Lower lobe of right lung (tissue), 2 donors: ENCODE measurements at regions not wholly inside any gene's neighbourhood (a gene's known extent, or its start where the extent isn't known, plus 50 kb on each side); places are given as distances from the start of the nearest gene placed in this dataset.

Experiments
- ATAC-seq, 2 donors: fragments of 200-7000 bp; cut with Tn5 transposase; one replicate each; pipeline ENCODE4 v1.9.1; 2020 to 2022; ENCODE audit warnings: mild to moderate bottlenecking in 2 of 2, moderate library complexity in 2 of 2
- DNase-seq: peaks from one replicate; pipeline ENCODE4 v3.0.0-alpha.2; 2020
- H3K27ac ChIP-seq: fragments of 200-600 bp; one replicate; pipeline ENCODE4 v1.8.0; 2022
- H3K27me3 ChIP-seq: fragments of 200-600 bp; one replicate; pipeline ENCODE4 v1.8.0; 2022; ENCODE audit warnings: low read depth
- H3K36me3 ChIP-seq: fragments of 200-600 bp; one replicate; pipeline ENCODE4 v1.8.0; 2022; ENCODE audit warnings: mild to moderate bottlenecking
- H3K4me1 ChIP-seq: fragments of 200-600 bp; one replicate; pipeline ENCODE4 v1.8.0; 2022
- H3K4me3 ChIP-seq: fragments of 200-600 bp; one replicate; pipeline ENCODE4 v1.8.0; 2022; ENCODE audit warnings: mild to moderate bottlenecking
- H3K9me3 ChIP-seq: fragments of 200-600 bp; one replicate; pipeline ENCODE4 v1.8.0; 2022
- CTCF ChIP-seq: fragments of 200-600 bp; IDR thresholded peaks from one replicate; pipeline ENCODE4 v1.8.0; 2022; ENCODE audit warnings: antibody characterized with exemption, mild to moderate bottlenecking
- intact Hi-C: fragments of 100-400 bp; cut with DNase I; formaldehyde crosslinking; loops from one replicate; pipeline ENCODE4 v1.11.0; 2022
- donor health status: DM: no; HTN: yes; CAD: no; lungs with severe emphysema.

- ATAC-seq (no peak), DNase-seq (no peak)
- Histone ChIP-seq H3K27ac (no peak overlapping the region), H3K4me1 (no peaks in the 10 kb centered on the region), H3K36me3 (no peaks in the 10 kb centered on the region), H3K9me3 (peaks cover 22% of the 10 kb centered on the region), H3K27me3 (no peaks in the 10 kb centered on the region), H3K4me3 (no peak overlapping the region)
- intact Hi-C loops, result no loop called here
- TF ChIP-seq CTCF, result no peak
Measured at GRCh38 chr21:14797543-14797942, 251.4 kb upstream of the SAMSN1 start.

- Histone ChIP-seq H3K27me3 (no peaks in the 10 kb centered on the region), H3K4me1 (no peaks in the 10 kb centered on the region), H3K4me3 (no peak overlapping the region), H3K36me3 (no peaks in the 10 kb centered on the region), H3K9me3 (no peaks in the 10 kb centered on the region), H3K27ac (no peak overlapping the region)
- intact Hi-C loops, result no loop called here
- ATAC-seq (no peak), DNase-seq (no peak)
- no peak for TF ChIP-seq CTCF
Measured at GRCh38 chr21:14787312-14787711, 241.2 kb upstream of the SAMSN1 start.

- Histone ChIP-seq H3K9me3 (no peaks in the 10 kb centered on the region), H3K4me3 (no peak overlapping the region), H3K36me3 (no peaks in the 10 kb centered on the region), H3K4me1 (no peaks in the 10 kb centered on the region), H3K27ac (no peak overlapping the region), H3K27me3 (no peaks in the 10 kb centered on the region)
- intact Hi-C loops, result no loop called here
- no peak for TF ChIP-seq CTCF
- ATAC-seq (no peak), DNase-seq (no peak)
Measured at GRCh38 chr21:14785679-14786078, 239.6 kb upstream of the SAMSN1 start.

GRCh38 chr21:14773777-14774345, 227.7 kb upstream of the SAMSN1 start:
- no peaks in the 10 kb centered on the region for H3K9me3 ChIP-seq
- no peaks in the 10 kb centered on the region for H3K36me3 ChIP-seq
- H3K4me3 ChIP-seq, result no peak overlapping the region
- peak; percentile 59 to 66 for ATAC-seq
- H3K4me1 ChIP-seq, result no peaks in the 10 kb centered on the region
- peak; percentile 63 for TF ChIP-seq CTCF
- DNase-seq, result peak; percentile 62
- intact Hi-C loops, result no loop called here
- no peak overlapping the region for H3K27ac ChIP-seq
- no peaks in the 10 kb centered on the region for H3K27me3 ChIP-seq

- ATAC-seq, result no peak
- no peaks in the 10 kb centered on the region for H3K9me3 ChIP-seq
- no peaks in the 10 kb centered on the region for H3K36me3 ChIP-seq
- TF ChIP-seq CTCF, result no peak
- H3K27ac ChIP-seq, result no peak overlapping the region
- no peak overlapping the region for H3K4me3 ChIP-seq
- H3K4me1 ChIP-seq, result no peaks in the 10 kb centered on the region
- DNase-seq, result no peak
- intact Hi-C loops, result no loop called here
- no peaks in the 10 kb centered on the region for H3K27me3 ChIP-seq
Measured at GRCh38 chr21:14771593-14771992, 225.5 kb upstream of the SAMSN1 start.

GRCh38 chr21:14768042-14768441, 221.9 kb upstream of the SAMSN1 start:
- no peaks in the 10 kb centered on the region for H3K27me3 ChIP-seq
- no peaks in the 10 kb centered on the region for H3K9me3 ChIP-seq
- intact Hi-C loops, result no loop called here
- DNase-seq (no peak), ATAC-seq (no peak)
- H3K4me3 ChIP-seq, result no peak overlapping the region
- no peaks in the 10 kb centered on the region for H3K4me1 ChIP-seq
- H3K27ac ChIP-seq, result no peak overlapping the region
- no peak for TF ChIP-seq CTCF
- no peaks in the 10 kb centered on the region for H3K36me3 ChIP-seq
